ENCODE measurements at regions not wholly inside any gene's neighbourhood (a gene's known extent, or its start where the extent isn't known, plus 50 kb on each side); places are given as distances from the start of the nearest gene placed in this dataset.
"Not testable (repeated sequence)": the region's sequence is repeated elsewhere in the genome, so short reads cannot be mapped to it uniquely, and the experiment has no call there.

DNA sequence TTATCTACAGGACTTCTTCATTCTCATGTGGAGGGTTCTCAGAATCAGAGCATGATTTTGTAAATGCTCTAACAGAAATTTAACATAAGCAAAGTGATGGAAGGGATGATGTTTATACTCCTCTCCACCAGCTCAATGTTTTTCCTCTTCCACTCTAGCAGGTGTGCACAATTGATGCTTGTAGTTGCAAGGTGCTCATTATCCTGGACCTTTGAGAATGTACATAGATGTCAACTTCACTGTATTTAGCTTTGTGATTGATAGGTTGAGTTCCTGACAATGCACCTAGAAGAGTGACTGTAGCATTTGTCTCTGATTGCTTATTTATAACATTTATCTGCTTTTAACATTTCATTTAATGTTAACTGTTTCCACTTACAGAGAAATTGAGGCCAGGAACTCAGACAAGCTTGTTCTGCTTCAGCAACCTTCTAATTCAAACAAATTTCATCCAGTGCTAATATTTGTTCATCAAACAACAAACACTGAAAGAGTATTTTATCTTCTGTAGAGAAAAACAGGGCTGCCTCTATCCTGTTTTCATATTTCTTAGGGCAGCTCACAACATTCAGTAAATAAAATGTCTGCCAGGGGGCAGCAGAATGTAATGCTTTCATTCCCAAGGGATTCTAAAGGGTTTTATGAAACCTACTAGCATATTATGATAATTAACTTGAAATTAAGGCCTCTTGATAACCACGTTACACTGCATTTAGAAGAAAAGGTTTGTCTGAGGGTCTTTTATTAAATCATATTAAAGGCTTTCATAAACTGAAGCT lies 127.9 kb upstream of the NOL4 start:
- no peak for DNase-seq (ENCODE audit: low read depth)

DNA sequence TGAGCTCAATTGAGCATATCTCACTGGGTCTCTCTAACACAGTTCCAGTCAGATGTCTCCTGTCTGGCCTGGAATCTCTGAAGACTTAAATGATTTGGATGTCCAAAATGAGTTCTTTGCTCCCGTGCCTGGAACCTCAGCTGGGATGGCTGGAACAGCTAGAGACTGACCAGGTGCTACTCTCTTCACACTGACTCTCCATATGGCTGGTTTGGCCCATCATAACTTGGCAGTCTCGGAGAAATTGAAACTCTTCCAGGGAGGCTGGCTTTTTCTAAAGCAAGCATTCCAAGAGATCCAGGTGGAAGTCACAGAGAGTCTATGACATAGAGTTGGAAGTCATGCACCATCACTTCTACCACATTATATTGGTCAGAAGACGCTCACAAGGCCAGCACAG lies 129.6 kb upstream of the NOL4 start:
- DNase-seq (ENCODE audit: low read depth) = no peak

DNA sequence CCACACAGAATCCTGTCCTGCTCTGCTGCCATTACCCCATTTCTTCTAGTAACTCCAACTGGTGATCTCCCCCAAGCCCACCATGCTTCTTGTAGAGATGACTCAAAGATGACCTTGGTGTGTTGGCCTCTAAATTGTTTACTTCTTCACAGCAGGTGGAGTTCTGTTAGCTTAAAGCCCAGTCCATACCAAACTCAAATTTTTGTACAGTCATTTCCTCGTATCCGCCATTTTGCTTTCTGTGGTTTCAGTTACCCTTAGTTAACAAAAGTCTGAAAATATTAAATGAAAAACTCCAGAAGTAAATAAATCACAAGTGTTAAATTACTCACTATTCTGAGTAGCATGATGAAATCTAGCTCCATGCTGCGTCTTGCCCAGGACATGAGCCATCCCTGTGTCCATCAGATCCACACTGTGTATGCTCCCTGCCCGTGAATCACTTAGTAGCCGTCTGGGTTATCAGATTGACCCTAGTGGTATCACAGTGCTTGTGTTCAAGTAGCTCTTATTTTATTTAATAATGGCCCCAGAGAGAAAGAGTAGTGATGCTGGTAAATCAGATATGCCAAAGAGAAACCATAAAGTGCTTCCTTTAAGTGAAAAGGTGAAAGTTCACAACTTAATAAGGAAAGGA lies 133.3 kb upstream of the NOL4 start:
- DNase-seq (ENCODE audit: low read depth) = no peak

DNA sequence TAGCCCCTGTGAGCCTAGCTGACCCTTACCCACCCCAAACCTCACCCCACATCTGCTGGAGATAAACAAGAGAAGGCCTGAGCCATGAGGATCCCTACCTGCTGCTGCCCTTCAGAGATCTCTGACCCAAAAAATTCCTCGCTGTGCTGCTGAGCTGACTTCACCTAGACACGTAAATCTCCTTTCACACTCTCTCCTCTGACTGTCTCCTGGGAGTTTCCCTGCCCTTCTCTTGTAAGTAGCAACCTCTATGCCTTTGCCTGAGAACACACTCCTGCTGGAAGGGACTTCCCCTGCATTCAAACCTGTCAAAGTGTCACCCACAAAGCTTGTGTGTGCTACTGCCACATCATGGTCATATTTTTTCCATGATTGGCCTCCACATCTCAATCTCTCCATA lies 134.2 kb upstream of the NOL4 start:
- no peak for DNase-seq (ENCODE audit: low read depth)

DNA sequence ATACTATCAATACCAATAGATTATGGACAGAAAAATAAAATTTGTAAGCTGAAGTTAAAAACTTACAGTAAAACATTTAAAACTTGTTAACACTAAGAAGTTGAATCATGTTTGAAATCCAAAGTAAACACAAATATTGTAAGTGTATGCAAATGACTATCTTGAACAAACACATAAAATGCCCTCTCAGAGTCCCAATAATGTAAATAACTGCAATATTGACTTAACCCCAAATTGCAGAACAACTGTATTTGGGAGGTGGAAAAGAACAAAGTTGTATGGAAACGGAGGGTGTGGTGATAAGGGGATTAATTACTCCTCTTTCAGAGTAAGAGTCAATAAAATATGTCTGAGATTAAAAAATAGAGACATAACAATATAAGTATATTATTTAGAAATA lies 140.0 kb upstream of the NOL4 start:
- DNase-seq (ENCODE audit: low read depth) = no peak

DNA sequence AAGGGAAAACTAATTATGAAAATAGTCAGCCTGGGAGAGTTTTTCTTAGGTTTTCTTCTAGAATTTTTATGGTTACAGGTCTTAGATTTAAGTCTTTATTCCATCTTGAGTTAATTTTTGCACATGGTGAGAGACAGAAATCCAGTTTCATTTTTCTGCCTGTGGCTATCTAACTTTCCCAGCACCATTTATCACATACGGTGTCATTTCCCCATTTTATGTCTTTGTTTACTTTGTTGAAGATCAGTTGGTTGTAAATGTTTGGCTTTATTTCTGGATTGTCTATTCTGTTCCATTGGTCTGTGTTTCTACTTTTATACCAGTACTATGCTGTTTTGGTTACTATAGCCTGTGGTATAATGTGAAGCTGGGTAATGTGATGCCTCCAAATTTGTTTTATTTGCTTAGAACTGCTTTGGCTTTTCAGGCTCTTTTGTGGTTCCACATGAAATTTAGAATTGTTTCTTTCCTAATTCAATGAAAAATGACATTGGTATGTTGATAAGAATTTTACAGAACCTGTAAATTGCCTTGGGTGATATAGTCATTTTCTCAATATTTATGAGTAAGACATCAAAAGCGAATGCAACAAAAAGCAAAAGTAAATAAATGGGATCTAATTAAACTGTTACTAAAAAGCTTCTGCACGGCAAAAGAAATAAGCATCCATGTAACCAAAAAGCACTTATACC lies 146.1 kb upstream of the NOL4 start:
- DNase-seq (ENCODE audit: low read depth) = no peak

DNA sequence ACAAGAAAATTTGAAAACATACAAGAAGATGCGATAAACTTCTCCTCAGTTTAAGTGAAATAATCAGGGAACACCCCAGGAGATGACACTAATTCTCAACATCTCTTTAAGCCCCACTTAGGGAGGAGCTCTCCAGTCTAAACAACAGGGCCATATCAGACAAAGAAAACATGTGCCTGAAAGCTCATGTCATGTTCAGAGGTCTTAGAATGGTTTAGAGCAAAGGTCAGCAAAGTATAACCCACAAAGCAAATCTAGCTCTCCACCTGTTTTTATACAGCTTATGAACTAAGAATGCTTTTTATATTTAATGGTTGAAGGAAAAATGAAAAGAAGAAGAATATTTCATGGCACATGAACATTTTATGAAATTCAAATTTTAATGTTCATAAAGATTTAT lies 155.6 kb upstream of the NOL4 start:
- no peak for DNase-seq (ENCODE audit: low read depth)

DNA sequence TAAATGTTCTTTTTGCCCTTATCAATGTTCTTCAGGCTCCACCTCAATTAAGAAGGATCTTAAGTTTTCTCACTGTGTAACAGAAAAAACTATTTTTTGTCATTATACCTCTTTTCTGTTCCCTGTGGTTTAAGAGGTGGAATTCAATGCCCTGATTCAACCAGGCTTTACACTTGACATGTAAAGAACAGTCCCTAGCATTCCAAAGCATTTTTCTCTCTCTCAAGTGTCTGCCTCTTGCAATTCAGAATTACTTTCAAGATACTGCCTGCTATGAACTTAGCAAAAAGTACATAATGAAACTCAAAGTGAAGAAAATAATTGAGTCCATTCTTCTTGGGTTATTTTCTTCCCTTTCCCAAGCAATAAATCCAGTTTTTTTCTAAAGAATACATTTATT lies 160.6 kb upstream of the NOL4 start:
- DNase-seq (ENCODE audit: low read depth) = no peak

DNA sequence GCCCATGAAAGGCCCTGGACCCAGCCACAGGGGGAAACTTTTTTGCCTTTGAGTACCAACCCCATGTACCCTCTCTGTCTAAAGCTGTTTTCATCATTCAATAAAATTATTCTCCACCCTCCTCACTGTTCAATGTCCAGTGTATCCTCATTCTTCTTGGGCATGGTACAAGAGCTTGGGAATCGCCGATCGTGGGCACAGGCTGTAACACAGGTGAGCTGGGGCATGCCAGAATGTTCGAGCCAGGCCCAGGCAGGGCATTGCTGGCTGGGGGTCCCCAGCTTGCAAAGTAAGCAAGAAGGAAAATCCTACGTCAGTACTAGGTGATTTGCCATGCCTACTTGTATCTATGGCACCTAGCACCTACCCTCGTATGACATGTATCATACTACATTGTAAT lies 162.1 kb upstream of the NOL4 start:
- DNase-seq (ENCODE audit: low read depth) = no peak

DNA sequence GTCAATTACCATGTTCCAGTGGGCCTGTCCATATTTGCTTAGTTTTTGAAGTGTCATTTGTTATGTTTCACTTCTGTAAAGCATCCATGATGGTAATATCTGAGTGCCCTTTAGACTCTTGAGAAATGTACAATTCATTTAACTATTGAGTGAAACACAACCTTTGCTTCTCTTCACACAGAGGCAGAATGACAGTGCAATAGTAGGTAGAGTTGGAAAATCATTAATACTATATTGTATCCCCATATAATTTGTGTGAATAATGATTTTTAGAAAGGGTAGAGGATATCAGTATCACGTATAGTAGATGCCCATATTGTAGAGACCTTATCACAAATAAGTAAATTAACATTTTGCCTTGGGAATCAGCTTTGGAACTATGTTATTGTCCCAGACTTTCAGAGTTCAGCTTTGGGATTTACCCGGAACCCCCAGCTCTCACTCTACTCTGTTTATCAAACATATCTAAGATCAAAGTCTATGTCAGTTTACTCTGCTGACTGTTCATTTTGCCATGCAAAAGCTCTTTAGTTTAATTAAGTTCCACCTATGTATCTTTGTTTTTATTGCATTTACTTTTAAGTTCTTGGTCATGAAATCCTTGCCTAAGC lies 172.7 kb upstream of the NOL4 start:
- no peak for DNase-seq (ENCODE audit: low read depth)

DNA sequence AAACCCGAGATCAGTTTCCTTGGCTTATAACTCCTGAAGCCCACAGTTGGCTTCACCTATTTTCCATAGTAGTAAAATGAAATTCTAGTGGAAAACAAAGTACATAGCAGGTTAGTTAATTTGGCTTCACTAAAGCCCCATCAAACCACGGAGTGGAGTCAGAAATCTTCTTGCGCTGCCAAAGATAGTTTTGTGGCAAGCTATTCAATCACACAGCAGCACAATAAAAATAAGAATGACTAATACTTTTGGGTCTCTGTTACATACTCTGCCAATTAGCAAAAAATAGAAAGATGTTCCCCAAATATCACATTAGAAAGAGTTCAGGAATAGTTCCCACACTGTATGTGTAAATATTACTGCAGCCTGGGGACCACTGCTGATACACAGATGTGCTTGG lies 175.2 kb upstream of the NOL4 start:
- DNase-seq (ENCODE audit: low read depth) = no peak

DNA sequence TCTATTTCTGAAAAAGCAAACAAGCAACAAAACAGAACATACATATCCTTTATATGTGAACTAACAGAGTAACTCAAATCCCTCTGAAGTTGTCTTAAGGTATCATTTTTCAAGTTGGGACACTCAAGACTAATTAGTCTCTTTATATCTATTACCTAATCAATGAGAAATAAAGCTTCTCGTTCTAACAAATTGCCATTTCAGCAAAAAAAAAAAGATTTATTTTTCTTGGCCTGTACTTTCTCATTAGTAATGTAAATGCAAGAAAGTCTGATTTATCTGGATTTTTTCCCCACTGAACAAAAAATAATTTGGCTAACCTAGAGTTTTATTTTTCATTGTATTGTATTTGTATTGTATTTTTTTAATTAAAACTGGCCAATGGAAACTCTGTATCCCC lies 176.1 kb upstream of the NOL4 start:
- DNase-seq (ENCODE audit: low read depth) = no peak

DNA sequence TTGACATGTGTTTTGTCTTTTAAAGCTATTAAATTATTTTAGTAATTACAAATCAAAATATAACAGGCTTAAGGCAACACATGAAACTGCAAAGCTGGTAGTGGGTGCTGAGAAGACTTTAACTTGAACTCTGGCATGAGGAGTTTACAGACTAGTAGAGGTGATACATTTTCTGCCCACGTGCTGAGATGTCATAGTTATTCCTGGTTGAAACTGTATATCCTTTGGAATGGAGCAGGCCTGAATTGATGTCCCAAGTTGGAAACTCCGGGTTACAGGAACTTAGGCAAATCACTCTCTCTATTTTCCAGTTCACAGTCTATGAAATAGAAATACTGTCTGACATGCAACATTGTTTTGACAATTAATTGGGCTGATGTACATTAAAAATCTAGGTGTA lies 177.1 kb upstream of the NOL4 start:
- no peak for DNase-seq (ENCODE audit: low read depth)

DNA sequence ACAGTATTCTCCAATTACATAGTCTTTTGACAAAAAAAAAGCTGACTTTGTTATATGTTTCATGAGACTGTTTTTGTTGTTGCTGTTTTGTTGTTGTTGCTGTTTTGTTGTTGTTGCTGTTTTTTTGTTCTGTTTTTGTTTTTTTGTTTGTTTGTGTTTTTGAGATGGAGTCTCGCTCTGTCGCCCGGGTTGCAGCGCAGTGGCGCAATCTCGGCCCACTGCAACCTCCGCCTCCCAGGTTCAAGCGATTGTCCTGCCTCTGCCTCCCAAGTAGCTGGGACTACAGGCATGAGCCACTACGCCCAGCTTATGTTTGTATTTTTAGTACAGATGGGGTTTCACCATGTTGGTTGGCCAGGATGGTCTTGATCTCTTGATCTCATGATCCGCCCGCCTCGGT lies 182.8 kb upstream of the NOL4 start:
- not testable (repeated sequence) for DNase-seq (ENCODE audit: low read depth)

DNA sequence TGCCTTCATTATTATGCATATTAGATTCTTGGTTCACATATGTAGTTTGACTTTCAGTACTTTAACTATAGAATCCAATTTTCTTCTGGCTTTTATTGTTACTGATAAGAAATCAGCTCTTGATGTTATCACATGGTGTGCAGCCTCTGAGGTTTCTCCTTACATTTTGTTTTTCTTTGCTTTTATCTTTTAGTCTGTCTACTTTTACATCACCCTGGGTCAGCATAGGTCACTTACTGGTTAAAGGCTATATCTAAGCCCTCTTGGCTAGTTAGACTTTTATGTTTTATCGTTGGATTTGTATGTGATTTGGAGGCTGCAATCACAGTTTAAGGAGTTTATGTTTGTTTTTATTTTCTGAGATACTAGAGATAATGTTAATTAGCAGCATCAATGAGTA lies 187.2 kb upstream of the NOL4 start:
- no peak for DNase-seq (ENCODE audit: low read depth)

DNA sequence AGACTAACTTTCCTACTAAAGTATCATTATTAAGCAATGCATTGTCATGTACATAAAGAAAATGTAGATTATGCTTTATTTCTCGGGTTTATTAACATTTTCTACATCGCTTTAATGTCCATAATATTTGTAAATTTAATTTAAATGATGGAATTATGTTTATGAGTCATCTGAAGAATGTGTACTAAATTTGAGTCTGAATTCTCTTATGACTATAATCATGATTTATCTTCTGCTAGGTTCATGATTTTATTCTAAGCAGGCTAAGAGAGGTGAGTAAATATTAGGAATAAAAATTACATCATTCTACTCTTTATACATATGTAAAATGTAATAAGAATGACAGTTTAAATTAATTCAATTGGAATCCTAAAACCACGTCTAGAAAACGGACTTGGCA lies 206.3 kb upstream of the NOL4 start:
- no peak for DNase-seq (ENCODE audit: low read depth)

DNA sequence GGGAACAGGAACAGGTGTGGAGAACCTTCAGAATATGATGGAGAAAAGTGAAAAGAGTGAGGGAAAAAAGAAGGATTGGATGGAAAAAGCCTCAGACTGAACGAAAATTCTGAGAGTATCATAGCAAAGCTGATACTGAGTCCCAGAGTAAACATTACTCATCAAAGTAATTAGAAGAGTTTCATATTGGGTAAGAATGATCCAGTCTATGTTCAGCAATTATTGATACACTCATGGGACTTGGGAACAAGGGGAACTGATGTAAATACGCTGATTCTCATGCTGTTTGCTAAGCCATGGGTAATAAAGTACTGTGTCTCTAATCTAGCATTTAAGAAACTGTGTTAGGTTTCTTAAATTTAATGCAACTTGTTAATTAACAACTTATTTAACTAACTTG lies 219.9 kb upstream of the NOL4 start:
- no peak for DNase-seq (ENCODE audit: low read depth)

DNA sequence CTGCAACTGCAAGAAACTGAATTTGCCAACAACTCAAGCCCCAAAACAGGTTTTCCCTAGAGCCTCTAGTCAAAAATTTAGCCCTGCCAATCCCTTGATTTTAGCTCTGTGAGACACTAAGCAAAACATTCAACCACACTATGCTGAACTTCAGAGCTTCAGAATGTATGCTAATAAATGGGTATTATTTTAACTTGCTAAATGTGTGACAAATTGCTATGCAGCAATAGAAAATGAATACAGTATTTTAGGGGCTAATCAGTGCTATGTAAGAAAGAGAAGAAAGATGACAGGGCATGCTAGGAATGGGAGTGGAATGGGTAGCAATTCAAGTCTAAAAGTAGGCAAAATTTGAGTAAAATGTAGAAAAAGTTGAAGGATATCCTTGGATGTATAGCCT lies 223.9 kb upstream of the NOL4 start:
- DNase-seq (ENCODE audit: low read depth) = no peak

DNA sequence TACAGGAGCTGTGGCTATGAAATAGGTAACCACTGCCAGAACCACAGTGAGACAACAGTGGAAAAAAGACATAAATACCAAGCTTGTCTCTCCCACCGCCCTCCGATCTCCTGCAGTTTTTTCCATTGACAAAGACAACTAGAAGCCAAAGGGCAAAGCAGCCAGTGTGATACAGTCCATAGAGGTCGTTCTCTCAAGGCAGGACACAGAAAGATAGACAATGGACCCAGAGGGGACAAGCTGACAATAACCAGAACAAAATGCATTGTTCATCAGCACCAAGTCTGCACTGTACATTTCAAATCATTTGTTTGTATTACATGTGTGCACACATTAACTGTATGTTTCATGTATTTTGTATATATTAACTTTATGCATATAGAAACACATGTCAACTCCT lies 233.0 kb upstream of the NOL4 start:
- DNase-seq (ENCODE audit: low read depth) = no peak

DNA sequence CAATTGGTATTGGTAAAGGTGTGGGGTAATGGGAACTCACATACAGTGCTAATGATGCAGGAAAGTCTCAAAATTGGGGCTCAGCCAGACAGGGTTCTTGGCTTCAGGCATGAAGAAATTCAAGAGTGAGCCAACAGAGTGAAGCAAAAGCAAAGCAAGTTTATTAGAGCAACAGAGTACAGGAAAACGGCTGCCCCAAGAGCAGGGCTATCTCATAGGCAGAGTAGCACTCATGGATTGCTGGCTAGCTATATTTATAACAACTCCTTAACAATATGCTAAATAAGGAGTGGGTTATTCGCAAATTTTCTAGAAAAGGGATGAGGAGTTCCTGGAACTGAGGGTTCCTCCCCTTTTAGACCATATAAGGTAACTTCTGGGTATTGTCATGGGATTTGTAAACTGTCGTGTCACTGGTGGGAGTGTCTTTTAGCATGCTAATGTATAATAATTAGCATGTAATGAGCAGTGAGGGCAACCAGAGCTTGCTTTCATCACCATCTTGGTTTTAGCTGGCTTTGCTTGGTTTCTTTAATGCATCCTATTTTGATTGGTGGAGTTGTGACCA lies 233.8 kb upstream of the NOL4 start:
- DNase-seq (ENCODE audit: low read depth) = no peak

DNA sequence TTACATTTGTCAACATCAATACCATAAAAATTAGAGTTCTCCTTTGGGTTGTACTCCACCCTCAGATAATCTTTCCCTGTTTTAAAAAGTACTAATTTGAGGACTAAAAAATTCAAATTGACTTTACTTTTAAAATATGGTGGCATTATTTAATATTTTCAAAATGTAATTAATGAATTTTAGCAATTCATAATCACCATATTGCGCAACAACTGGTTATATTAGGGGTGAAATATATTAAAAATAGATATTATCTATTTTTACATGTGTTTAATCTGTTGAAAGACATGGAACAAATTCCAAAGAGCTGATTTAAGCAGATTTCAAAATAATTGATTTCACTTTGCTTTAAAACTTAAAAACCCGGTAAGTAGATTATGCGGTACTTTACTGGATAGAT lies 236.6 kb upstream of the NOL4 start:
- DNase-seq (ENCODE audit: low read depth) = no peak

DNA sequence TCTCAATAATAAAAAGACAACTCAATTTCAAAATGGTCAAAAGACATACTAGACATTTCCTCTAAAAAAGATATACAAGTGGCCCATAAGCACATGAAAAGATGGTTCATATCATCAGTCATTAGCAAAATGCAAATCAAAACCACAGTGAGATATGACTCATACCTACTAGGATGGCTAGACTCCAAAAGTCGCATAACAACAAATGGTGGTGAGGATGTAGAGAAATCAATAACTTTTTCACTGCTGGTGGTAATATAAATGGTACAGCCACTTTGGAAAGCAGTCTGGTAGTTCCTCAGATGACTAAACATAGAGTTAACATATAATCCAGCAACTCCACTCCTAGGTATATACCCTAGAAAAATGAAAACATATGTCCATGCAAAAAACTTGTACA lies 242.3 kb upstream of the NOL4 start:
- no peak for DNase-seq (ENCODE audit: low read depth)
